Fibroblast of lung (primary cell): ENCODE measurements at regions not wholly inside any gene's neighbourhood (a gene's known extent, or its start where the extent isn't known, plus 50 kb on each side); places are given as distances from the start of the nearest gene placed in this dataset.
A peak's percentile ranks its signal among the peaks of the same experiment; 100 is the strongest.

Experiments
- DNase-seq, 2 donors: peaks; one replicate each; pipeline versions ENCODE4 v3.0.0 to v3.0.0-alpha.2; 2010; ENCODE audit warnings: low read depth in 2 of 2
- H2AFZ ChIP-seq: 2 replicates; pipeline ENCODE4 v1.5.1; 2012; ENCODE audit warnings: low read length, control low read depth, inconsistent platforms
- H3K27ac ChIP-seq: 2 replicates; pipeline ENCODE4 v1.5.1; 2011; ENCODE audit warnings: low read length, control low read depth; ENCODE audit not compliant: insufficient read depth
- H3K27me3 ChIP-seq: 2 replicates; pipeline ENCODE4 v1.5.1; 2011; ENCODE audit warnings: mild to moderate bottlenecking, low read length; ENCODE audit not compliant: control insufficient read depth, insufficient read depth
- H3K36me3 ChIP-seq: 2 replicates; pipeline ENCODE4 v1.5.1; 2011; ENCODE audit warnings: low read length; ENCODE audit not compliant: control insufficient read depth, insufficient read depth
- H3K4me1 ChIP-seq: 2 replicates; pipeline ENCODE4 v1.5.1; 2011; ENCODE audit warnings: low read length; ENCODE audit not compliant: control insufficient read depth, insufficient read depth; ENCODE audit errors: extremely low read depth
- H3K4me2 ChIP-seq: 2 replicates; pipeline ENCODE4 v1.5.1; 2011; ENCODE audit warnings: low read length, control low read depth; ENCODE audit not compliant: insufficient read depth; ENCODE audit errors: extremely low read depth
- H3K4me3 ChIP-seq, 4 experiments: fragments of 200-600 bp in 1 of 4; sonication (generic) in 1 of 4; replicated peaks in 1 of 4; 2 replicates each; pipeline ENCODE4 v1.5.1; 2011 to 2016; ENCODE audit warnings: low read length in 4 of 4, low read depth in 3 of 4, mild to moderate bottlenecking in 3 of 4, control low read depth in 2 of 4, inconsistent platforms in 1 of 4, mixed read lengths in 1 of 4; ENCODE audit not compliant: insufficient read depth in 1 of 4; ENCODE audit errors: control extremely low read depth in 1 of 4
- H3K79me2 ChIP-seq: 2 replicates; pipeline ENCODE4 v1.5.1; 2012; ENCODE audit warnings: mild to moderate bottlenecking, low read length, inconsistent platforms; ENCODE audit not compliant: control insufficient read depth, insufficient read depth
- H3K9ac ChIP-seq: 2 replicates; pipeline ENCODE4 v1.5.1; 2011; ENCODE audit warnings: mild to moderate bottlenecking, low read length, control low read depth; ENCODE audit not compliant: insufficient read depth
- H3K9me3 ChIP-seq: 2 replicates; pipeline ENCODE4 v1.5.1; 2012; ENCODE audit warnings: low read depth, low read length; ENCODE audit not compliant: control insufficient read depth, insufficient read depth
- H4K20me1 ChIP-seq: 2 replicates; pipeline ENCODE4 v1.5.1; 2011; ENCODE audit warnings: low read length; ENCODE audit not compliant: control insufficient read depth, insufficient read depth; ENCODE audit errors: extremely low read depth
- CTCF ChIP-seq, 2 donors: IDR thresholded peaks in 1 of 2; conservative IDR thresholded peaks in 1 of 2; 1 replicate in 1 of 2; 2 replicates in 1 of 2; pipeline ENCODE4 v1.5.1; 2011 to 2012; ENCODE audit warnings: low read length in 2 of 2, control low read depth in 1 of 2, inconsistent platforms in 1 of 2, low read depth in 1 of 2, mild to moderate bottlenecking in 1 of 2
- EZH2 ChIP-seq: IDR thresholded peaks from 2 replicates; pipeline ENCODE4 v1.5.1; 2012; ENCODE audit warnings: low read length, control low read depth, mild to moderate bottlenecking; ENCODE audit errors: missing control alignments

DNA sequence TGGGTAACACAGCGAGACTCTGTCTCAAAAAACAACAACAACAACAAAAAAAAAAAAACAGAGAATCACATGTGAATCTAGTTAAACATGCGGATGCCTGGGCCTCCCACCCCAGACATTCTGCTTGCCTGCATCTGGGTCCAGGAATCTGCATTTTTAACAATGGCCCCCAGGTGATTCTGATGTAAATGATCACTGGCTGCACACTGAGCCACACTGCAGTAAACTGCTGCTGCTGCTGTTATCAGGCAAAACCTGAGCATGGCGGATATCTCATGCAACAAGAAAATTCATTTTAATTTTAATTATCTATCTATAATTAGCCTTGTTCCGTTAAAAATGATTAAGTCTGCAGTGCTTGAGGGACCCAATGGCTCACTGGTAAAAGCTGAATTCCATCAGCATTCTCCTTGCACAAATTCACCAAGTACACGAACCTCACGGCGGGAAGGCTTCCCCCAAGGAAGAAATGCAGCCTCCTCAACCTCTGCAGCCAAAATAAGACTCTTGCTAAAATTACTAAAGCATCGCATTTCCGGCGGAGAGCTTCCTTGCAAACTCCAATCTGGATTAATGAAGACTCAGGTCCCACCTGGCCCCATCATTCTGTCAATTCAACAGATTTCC lies 81.6 kb upstream of the SNX9 start:
- peaks cover 3% of the 10 kb centered on the region for H3K27me3 ChIP-seq
- H2AFZ ChIP-seq: no peak overlapping the region
- no peaks in the 10 kb centered on the region for H3K36me3 ChIP-seq
- H3K4me2 ChIP-seq: no peak overlapping the region
- no peak overlapping the region for H3K27ac ChIP-seq
- no peaks in the 10 kb centered on the region for H3K4me1 ChIP-seq
- no peaks in the 10 kb centered on the region for H3K79me2 ChIP-seq
- H3K4me3 ChIP-seq: no peak overlapping the region
- H3K9ac ChIP-seq: no peak overlapping the region
- TF ChIP-seq EZH2: no peak
- TF ChIP-seq CTCF (conservative IDR thresholded peaks at IDR 0.05 in 1 of 2, IDR thresholded peaks at IDR 0.05 in 1 of 2; ENCODE audit: low read depth in 1 of 2, low read length in 2 of 2): no peak
- H3K9me3 ChIP-seq: no peaks in the 10 kb centered on the region
- no peaks in the 10 kb centered on the region for H4K20me1 ChIP-seq
- DNase-seq: no peak

DNA sequence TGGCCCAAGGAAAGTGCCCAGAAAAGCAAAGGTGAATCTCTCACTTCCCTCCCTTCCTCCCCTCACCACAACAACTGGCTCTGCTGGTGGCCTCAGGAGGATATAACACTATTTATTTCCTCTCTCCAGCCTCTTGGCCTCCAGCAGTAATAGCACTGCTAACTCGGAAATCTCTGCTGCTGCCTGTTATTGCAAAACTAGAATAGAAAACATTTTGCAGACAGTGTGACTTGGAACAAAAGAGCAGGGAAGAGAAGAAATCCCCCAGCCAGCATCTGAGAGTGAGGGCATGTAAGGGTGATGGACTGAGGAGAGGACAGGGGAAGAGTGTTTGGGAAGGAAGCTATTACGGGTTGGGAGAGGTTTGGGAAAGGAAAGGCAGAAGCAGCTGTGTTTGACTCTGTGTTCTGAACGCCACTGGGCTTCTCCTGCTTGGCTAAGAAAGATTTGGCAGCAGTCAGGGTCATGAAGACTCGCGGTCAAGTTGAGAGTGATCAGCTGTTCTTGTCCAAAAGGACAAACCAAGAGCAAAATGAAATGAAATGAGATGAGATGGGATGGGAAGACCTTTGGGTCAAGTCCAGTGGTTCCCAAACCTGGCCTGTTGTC lies 81.0 kb upstream of the SNX9 start:
- Histone ChIP-seq H3K9me3 (no peaks in the 10 kb centered on the region), H3K27ac (no peak overlapping the region), H3K9ac (no peak overlapping the region), H3K4me1 (no peaks in the 10 kb centered on the region), H3K4me2 (no peak overlapping the region), H3K4me3 (no peak overlapping the region), H3K27me3 (peaks cover 3% of the 10 kb centered on the region), H4K20me1 (no peaks in the 10 kb centered on the region), H3K79me2 (no peaks in the 10 kb centered on the region), H2AFZ (peak overlapping the region; percentile 17), H3K36me3 (no peaks in the 10 kb centered on the region)
- TF ChIP-seq CTCF (conservative IDR thresholded peaks at IDR 0.05 in 1 of 2, IDR thresholded peaks at IDR 0.05 in 1 of 2; ENCODE audit: low read depth in 1 of 2, low read length in 2 of 2) (no peak), EZH2 (no peak)
- DNase-seq: peak in 1 of 2 donors; percentile 54

GRCh38 chr6:157744102-157744601 lies 78.9 kb upstream of the SNX9 start:
- H2AFZ ChIP-seq: no peak overlapping the region
- no peaks in the 10 kb centered on the region for H3K4me1 ChIP-seq
- H3K79me2 ChIP-seq: no peaks in the 10 kb centered on the region
- no peak for TF ChIP-seq CTCF (conservative IDR thresholded peaks at IDR 0.05 in 1 of 2, IDR thresholded peaks at IDR 0.05 in 1 of 2; ENCODE audit: low read depth in 1 of 2, low read length in 2 of 2)
- no peak for TF ChIP-seq EZH2
- H3K36me3 ChIP-seq: no peaks in the 10 kb centered on the region
- peaks cover 3% of the 10 kb centered on the region for H3K27me3 ChIP-seq
- no peak overlapping the region for H3K27ac ChIP-seq
- H4K20me1 ChIP-seq: no peaks in the 10 kb centered on the region
- no peak for DNase-seq
- H3K4me3 ChIP-seq: no peak overlapping the region
- no peak overlapping the region for H3K4me2 ChIP-seq
- no peaks in the 10 kb centered on the region for H3K9me3 ChIP-seq
- H3K9ac ChIP-seq: no peak overlapping the region
